AG10803 (cell line): ENCODE measurements at regions not wholly inside any gene's neighbourhood (a gene's known extent, or its start where the extent isn't known, plus 50 kb on each side); places are given as distances from the start of the nearest gene placed in this dataset.

Experiments used
- DNase-seq: peaks from one replicate; pipeline ENCODE4 v3.0.0; 2010; ENCODE audit warnings: low read depth
- H3K4me3 ChIP-seq: 2 replicates; pipeline ENCODE4 v1.5.1; 2011; ENCODE audit warnings: mild to moderate bottlenecking, low read length, control low read depth
- TF ChIP-seq, protein P1 (sequence below): conservative IDR thresholded peaks from 2 replicates; pipeline ENCODE4 v1.5.1; 2011; ENCODE audit warnings: mild to moderate bottlenecking, low read length, control low read depth, inconsistent platforms

DNA sequence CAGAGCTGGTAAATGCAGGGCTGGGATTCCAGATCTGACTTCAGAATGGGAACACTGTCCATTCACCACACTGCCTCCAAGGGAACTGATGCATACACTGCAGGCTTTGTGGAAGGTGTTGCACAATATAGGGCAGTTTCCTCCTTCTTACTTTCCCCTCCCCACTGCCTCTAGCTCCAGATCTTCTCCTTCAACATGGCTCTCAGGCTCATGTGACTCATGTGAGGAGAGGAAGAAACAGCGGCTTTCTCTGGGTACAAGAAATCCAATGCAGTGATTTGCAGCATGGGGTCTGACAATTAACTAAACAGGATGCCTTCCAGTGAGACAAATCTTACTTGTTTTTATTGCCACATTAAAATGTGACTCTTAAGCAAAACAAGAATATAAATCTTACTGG is 447.6 kb upstream of the CCDC196 start:
- no peak overlapping the region for H3K4me3 ChIP-seq
- TF ChIP-seq, protein P1, sequence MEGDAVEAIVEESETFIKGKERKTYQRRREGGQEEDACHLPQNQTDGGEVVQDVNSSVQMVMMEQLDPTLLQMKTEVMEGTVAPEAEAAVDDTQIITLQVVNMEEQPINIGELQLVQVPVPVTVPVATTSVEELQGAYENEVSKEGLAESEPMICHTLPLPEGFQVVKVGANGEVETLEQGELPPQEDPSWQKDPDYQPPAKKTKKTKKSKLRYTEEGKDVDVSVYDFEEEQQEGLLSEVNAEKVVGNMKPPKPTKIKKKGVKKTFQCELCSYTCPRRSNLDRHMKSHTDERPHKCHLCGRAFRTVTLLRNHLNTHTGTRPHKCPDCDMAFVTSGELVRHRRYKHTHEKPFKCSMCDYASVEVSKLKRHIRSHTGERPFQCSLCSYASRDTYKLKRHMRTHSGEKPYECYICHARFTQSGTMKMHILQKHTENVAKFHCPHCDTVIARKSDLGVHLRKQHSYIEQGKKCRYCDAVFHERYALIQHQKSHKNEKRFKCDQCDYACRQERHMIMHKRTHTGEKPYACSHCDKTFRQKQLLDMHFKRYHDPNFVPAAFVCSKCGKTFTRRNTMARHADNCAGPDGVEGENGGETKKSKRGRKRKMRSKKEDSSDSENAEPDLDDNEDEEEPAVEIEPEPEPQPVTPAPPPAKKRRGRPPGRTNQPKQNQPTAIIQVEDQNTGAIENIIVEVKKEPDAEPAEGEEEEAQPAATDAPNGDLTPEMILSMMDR, result peak; percentile 53
- peak; percentile 83 for DNase-seq

DNA sequence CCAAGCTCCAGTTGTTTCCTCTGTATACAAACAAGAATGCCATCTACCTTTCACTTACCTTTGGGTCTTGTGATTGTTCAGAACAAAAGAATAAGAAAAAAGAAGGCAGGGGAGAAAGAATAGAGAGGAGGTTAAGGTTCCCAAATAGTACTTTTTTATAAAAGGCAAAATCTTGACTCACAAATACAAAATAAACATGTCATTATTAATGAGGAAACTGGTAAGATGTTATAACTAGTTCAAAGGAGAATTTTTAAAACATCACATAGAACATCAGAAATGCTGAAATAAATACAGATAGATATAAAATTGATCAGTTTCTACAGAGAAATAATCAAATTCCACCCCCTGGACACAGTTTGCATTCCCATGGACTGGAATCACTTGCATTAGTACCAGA is 446.7 kb upstream of the CCDC196 start:
- no peak for DNase-seq
- TF ChIP-seq, protein P1, result no peak

DNA sequence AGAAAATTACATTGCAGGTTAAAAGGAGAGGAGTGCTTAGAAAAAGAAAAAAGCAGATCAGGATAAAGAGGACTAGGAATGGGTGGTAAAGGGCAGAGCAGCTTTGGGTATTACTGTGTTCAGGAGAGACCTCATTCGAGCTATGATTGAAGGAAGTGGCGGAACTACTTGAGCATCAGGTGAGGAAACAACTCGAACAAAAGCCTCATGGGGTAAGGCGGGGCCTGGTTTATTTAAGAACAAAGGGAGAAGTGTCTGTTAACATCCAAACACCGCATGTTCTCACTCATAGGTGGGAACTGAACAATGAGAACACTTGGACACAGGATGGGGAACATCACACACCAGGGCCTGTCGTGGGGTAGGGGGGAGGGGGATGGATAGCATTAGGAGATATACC is 444.6 kb upstream of the CCDC196 start:
- TF ChIP-seq, protein P1, result no peak
- no peak for DNase-seq
- no peak overlapping the region for H3K4me3 ChIP-seq

More for the DNA sequence above, 446.7 kb upstream of the CCDC196 start:
- no peak overlapping the region for H3K4me3 ChIP-seq

DNA sequence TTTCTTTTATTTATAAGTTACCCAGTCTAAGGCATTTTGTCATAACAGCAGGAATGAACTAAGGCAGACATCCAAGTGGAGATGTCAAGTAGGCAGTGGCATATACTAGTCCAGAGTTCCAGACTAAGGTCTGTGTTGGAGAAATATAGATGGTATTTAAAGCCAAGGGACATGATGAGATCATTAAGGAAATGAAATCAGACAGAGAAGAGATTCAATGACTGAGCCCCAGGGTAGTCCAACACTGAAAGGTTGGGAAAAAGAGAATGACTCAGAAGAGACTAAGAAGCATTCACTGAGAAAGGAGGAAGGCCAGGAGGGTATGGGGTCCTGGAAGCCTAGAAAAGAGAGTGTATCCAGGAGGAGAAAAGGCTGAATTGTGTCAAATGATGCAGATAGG is 442.2 kb upstream of the CCDC196 start:
- no peak overlapping the region for H3K4me3 ChIP-seq
- DNase-seq, result peak; percentile 49
- TF ChIP-seq, protein P1, result no peak

DNA sequence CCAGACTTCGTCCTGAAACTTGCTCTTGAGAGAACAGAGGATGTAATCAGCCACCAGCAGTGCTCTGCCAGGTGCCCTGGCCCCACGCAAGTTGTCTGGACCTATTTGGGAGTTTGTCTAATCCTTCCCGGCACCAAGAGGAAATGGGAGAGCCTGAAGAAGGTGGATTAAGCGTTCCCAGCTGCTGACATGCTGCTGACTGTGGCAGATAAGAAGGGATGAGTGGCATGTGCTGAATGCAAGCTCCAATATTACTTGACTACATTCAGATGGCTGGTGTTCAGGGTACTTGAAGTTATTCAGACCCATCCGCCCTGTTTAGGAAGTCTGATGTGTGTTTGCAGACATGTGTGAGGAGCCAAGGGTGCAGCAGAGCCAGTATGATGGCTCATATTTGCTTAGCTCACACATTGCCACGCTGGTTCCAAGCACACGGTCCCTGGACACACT is 440.6 kb upstream of the CCDC196 start:
- H3K4me3 ChIP-seq, result no peak overlapping the region
- peak; percentile 54 for DNase-seq
- TF ChIP-seq, protein P1, result no peak

DNA sequence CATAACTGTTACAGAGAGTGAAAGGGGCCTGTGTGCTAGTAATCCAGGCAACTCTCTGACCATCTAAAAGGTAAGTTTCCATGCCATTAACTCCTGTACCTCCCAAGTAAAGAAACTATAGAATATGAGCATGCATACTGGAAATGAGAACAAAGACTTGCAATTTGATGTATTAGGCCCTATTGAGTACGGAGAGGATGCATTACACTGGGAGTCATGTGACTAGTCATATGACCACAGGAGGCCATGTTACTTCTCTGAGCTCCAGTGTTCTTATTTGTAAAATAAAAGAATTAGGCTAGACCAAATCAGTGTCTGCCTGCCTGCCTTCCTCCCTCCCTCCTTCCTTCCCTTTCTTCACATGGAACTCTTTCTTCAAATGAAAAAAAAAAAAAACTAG is 440.1 kb upstream of the CCDC196 start:
- no peak for DNase-seq
- TF ChIP-seq, protein P1, result no peak
- no peak overlapping the region for H3K4me3 ChIP-seq

DNA sequence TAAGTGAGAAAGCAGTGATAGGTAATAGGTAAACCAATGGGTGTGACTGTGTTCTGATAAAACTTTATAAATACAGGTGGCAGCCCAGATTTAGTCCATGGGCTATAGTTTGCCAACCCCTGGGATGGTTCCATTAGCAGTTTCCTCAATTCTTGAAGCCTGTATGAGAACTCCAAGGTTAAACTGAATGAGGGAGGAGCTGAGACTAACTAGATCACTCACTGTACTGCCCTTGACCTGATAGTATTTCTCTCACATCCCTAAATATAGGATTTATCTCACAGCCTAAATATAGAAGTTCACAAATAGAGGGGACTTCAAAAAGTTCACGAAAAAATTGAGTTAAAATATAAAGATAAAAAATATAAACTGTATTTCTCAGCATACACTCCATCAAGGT is 439.6 kb upstream of the CCDC196 start:
- no peak overlapping the region for H3K4me3 ChIP-seq
- TF ChIP-seq, protein P1, result no peak
- no peak for DNase-seq
